HEK293T (cell line): ENCODE measurements at regions not wholly inside any gene's neighbourhood (a gene's known extent, or its start where the extent isn't known, plus 50 kb on each side); places are given as distances from the start of the nearest gene placed in this dataset.

ENCODE experiments used
- ELF4 ChIP-seq: fragments of 450-650 bp; IDR thresholded peaks from 2 replicates; pipeline ENCODE4 v1.6.1; 2017; ENCODE audit warnings: antibody characterized with exemption
- FOXA1 ChIP-seq: fragments of 450-650 bp; IDR thresholded peaks from 2 replicates; pipeline ENCODE4 v1.6.1; 2016; ENCODE audit warnings: mild to moderate bottlenecking

- TF ChIP-seq ELF4 (no peak), FOXA1 (no peak)
Observed at GRCh38 chr7:124318721-124319450, 286.0 kb upstream of the TMEM229A start.
